ENCODE measurements at regions not wholly inside any gene's neighbourhood (a gene's known extent, or its start where the extent isn't known, plus 50 kb on each side); places are given as distances from the start of the nearest gene placed in this dataset.

GRCh38 chr6:134436281-134436815 lies 118.4 kb upstream of the SGK1 start:
- TF ChIP-seq CTCF (IDR thresholded peaks at IDR 0.05) (no peak), POLR2A (IDR thresholded peaks at IDR 0.05) (no peak)
